Kidney epithelial cell (primary cell): ENCODE measurements at regions not wholly inside any gene's neighbourhood (a gene's known extent, or its start where the extent isn't known, plus 50 kb on each side); places are given as distances from the start of the nearest gene placed in this dataset.

ENCODE experiments used
- DNase-seq: peaks from one replicate; pipeline ENCODE4 v3.0.0-alpha.2; 2010; ENCODE audit warnings: low read depth
- H3K27me3 ChIP-seq: 2 replicates; pipeline ENCODE4 v1.6.0; 2011; ENCODE audit warnings: low read length; ENCODE audit not compliant: control insufficient read depth, insufficient read depth
- H3K36me3 ChIP-seq: 2 replicates; pipeline ENCODE4 v1.5.1; 2011; ENCODE audit warnings: low read length; ENCODE audit not compliant: control insufficient read depth, insufficient read depth
- H3K4me3 ChIP-seq: 2 replicates; pipeline ENCODE4 v1.5.1; 2011; ENCODE audit warnings: low read depth, mild to moderate bottlenecking, control low read depth, low read length
- TF ChIP-seq, protein P1 (sequence below): IDR thresholded peaks from 2 replicates; pipeline ENCODE4 v1.5.1; 2011; ENCODE audit warnings: mild to moderate bottlenecking, moderate library complexity, low read length, control low read depth, inconsistent platforms; ENCODE audit not compliant: insufficient read depth, poor library complexity, severe bottlenecking

DNA sequence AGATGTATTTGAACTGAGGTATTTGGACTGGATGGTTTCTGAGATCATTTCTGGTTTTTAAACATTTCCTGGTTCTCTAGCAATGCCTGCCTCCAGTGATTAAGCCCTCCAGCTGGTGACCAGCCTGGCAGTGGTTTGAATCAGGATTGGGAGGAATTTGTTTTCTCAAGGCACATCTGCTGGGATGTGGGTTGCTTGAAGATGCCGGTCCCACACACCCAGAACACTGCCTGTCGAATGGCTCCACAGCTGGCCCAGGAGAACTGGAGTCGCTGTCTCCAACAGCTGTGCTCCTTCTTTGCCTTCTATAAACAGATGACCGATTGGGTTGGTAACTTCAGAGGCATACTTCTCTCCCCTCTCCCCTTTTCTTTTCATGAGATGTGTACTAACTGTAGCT, 258.0 kb upstream of the DDHD1 start:
- H3K36me3 ChIP-seq, result no peaks in the 10 kb centered on the region
- H3K27me3 ChIP-seq, result no peaks in the 10 kb centered on the region
- TF ChIP-seq, protein P1, sequence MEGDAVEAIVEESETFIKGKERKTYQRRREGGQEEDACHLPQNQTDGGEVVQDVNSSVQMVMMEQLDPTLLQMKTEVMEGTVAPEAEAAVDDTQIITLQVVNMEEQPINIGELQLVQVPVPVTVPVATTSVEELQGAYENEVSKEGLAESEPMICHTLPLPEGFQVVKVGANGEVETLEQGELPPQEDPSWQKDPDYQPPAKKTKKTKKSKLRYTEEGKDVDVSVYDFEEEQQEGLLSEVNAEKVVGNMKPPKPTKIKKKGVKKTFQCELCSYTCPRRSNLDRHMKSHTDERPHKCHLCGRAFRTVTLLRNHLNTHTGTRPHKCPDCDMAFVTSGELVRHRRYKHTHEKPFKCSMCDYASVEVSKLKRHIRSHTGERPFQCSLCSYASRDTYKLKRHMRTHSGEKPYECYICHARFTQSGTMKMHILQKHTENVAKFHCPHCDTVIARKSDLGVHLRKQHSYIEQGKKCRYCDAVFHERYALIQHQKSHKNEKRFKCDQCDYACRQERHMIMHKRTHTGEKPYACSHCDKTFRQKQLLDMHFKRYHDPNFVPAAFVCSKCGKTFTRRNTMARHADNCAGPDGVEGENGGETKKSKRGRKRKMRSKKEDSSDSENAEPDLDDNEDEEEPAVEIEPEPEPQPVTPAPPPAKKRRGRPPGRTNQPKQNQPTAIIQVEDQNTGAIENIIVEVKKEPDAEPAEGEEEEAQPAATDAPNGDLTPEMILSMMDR, result no peak
- H3K4me3 ChIP-seq, result no peak overlapping the region
- no peak for DNase-seq

DNA sequence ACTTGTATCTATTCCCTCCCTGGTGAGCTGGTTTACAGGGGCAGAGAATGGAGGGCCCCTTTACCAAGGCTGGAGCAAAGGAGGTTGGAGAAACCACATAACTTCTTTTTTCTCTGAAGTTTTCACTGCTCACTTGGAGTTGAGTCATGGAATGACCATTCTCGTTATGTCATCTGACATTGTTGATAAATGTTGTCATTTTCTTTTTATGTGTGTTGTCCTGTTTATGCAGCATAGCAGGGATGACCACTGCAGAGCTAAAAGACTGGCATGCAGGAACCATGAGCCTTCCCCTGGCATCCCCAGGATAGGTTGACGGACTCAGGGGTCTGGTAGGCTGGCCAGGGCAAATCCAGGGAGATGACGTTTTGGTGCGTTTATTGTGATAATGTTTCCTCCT, 256.8 kb upstream of the DDHD1 start:
- Histone ChIP-seq H3K36me3 (no peaks in the 10 kb centered on the region), H3K27me3 (no peaks in the 10 kb centered on the region), H3K4me3 (no peak overlapping the region)
- DNase-seq, result no peak
- TF ChIP-seq, protein P1, result no peak

DNA sequence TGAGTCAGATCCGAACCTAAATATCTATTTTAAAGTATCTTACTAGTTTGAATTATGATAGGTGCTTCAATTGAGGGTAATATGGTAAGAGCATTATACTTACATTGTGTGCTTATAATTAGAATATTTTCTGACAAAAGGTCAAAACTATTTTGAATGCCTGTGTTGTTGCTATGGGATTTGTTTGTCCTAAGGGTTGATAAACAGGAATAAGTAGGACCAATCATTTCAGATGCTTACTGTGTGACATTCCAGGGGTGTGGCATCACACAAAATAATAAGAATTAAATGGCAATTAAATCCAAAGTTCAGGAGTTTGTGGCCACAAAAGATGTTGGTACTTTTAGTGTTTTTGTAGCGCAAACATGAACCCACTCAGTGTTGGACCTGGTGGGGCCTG, 256.2 kb upstream of the DDHD1 start:
- DNase-seq, result no peak
- no peak overlapping the region for H3K4me3 ChIP-seq
- no peaks in the 10 kb centered on the region for H3K36me3 ChIP-seq
- TF ChIP-seq, protein P1, result no peak
- no peaks in the 10 kb centered on the region for H3K27me3 ChIP-seq

DNA sequence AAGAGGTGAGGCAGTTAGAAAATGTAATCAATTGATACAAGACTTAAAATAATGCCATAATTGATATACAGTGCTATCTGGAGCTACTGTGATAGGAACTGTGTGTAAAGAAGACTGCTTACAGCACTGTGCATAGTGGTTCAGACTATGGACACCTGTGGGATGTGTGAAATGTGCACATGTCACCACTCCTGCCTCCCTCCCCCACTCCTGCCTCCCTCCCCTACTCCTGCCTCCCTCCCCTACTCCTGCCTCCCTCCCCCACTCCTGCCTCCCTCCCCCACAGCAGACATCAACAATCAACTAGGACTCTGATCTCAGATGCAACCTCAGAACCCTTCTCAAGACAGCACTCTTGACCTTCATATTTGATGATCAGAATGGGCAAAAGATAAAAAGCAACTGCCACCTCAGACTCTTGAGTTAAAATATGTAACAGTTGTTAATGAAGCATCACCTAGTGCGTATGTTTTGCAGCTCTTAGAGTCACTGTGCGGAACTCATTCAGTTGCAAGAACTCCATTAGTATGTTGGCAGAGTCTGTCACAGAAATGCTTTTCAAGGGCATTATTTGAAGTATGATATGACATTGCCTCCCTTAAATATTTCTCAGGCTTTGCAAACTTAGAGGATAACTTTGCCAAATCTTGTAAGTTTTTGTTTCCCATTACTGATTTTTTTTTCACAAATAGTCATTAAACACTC, 255.2 kb upstream of the DDHD1 start:
- Histone ChIP-seq H3K4me3 (no peak overlapping the region), H3K36me3 (no peaks in the 10 kb centered on the region), H3K27me3 (no peaks in the 10 kb centered on the region)
- DNase-seq, result no peak
- TF ChIP-seq, protein P1, result no peak

DNA sequence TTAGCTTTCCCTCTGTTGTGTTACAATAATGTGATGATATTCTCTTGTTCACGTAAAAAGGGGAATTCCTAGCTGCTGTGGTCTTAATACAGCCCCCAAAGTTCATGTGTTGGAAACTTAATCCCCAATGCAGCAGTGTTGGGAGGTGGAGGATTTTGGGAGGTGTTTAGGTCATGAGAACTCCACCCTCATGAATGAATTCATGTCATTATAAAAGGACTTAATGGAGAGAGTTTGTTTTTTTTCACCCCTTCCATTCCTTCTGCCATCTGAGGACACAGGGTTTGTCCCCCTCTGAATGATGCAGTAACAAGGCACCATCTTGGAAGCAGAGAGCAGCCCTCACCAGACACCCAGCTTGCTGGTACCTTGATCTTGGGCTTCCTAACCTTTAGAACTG, 253.4 kb upstream of the DDHD1 start:
- no peaks in the 10 kb centered on the region for H3K27me3 ChIP-seq
- H3K4me3 ChIP-seq, result no peak overlapping the region
- DNase-seq, result no peak
- TF ChIP-seq, protein P1, result no peak
- no peaks in the 10 kb centered on the region for H3K36me3 ChIP-seq

DNA sequence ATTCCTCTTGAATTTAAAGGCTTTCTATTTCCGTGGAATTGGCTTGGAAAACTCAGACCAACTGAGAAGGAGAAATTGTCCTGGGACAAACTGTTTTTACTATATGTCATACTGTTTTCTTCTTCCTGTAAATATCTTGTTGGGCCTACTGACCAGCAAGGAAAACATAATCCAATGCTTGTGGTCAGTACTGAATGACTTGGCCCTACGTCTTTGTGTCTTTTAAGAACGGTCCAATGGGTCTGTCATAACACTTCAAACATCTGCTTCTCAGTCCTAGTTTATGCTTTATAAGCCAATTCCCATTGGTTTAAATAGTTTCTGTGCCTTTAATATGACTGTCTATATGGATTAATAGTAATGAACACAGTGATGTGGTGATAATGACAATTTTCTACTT, 248.5 kb upstream of the DDHD1 start:
- no peaks in the 10 kb centered on the region for H3K27me3 ChIP-seq
- no peaks in the 10 kb centered on the region for H3K36me3 ChIP-seq
- TF ChIP-seq, protein P1, result no peak
- H3K4me3 ChIP-seq, result no peak overlapping the region
- no peak for DNase-seq
